ENCODE measurements at regions not wholly inside any gene's neighbourhood (a gene's known extent, or its start where the extent isn't known, plus 50 kb on each side); places are given as distances from the start of the nearest gene placed in this dataset.

DNA sequence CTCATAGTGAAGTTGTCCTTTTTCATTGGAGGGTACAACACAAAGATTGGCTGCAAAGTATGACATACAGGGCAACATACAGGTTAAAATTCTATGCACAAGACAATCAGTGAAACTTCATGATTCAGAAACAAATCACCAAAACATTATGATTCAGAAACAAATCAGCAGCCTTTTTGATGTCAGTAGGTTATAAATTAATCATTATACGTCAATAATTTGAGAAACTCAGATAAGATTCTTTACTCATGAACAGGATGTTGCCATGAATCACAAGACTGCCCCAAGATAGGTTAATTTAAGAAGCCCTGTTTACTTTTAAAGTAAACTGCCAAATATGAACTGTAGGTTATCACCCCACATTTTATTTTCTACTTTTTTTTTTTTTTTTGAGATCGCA is 62.2 kb upstream of the IL33 start:
- Histone ChIP-seq H3K4me3 (ENCODE audit: extremely low read depth in 1 of 4, insufficient read depth in 2 of 4, low read depth in 3 of 4, low read length in 4 of 4) (no peak overlapping the region), H3K27ac (ENCODE audit: low read depth, low read length) (no peak overlapping the region), H2BK12ac (ENCODE audit: low read depth, low read length) (no peak overlapping the region), H3K27me3 (replicated peaks in 1 of 4; ENCODE audit: control insufficient read depth in 3 of 4, extremely low read depth in 1 of 4, insufficient read depth in 3 of 4, low read length in 3 of 4) (no peaks in the 10 kb centered on the region), H3K14ac (ENCODE audit: insufficient read length) (no peak overlapping the region), H2BK20ac (ENCODE audit: low read length) (no peak overlapping the region), H3K36me3 (ENCODE audit: control insufficient read depth in 2 of 4, insufficient read depth in 4 of 4, low read length in 3 of 4) (no peaks in the 10 kb centered on the region), H3K4me2 (ENCODE audit: insufficient read depth in 1 of 2, low read depth in 2 of 2, low read length in 2 of 2) (no peak overlapping the region), H4K5ac (ENCODE audit: insufficient read length, low read depth, low read length) (no peak overlapping the region), H3K79me1 (ENCODE audit: low read depth, low read length) (no peaks in the 10 kb centered on the region), H2AFZ (ENCODE audit: low read length) (no peak overlapping the region), H2BK15ac (ENCODE audit: low read length) (no peak overlapping the region), H3K4ac (replicated peaks; ENCODE audit: insufficient read length, low read depth, low read length) (no peak overlapping the region), H2BK120ac (replicated peaks; ENCODE audit: low read depth, low read length) (no peak overlapping the region), H4K91ac (replicated peaks; ENCODE audit: insufficient read length, low read length) (no peak overlapping the region), H3K56ac (replicated peaks; ENCODE audit: insufficient read length, low read depth, low read length) (no peak overlapping the region), H3K23ac (ENCODE audit: insufficient read length) (no peak overlapping the region), H3K18ac (ENCODE audit: extremely low read depth, low read length) (no peak overlapping the region), H2BK5ac (ENCODE audit: low read depth, low read length) (no peak overlapping the region), H2AK5ac (ENCODE audit: low read depth, low read length) (no peak overlapping the region), H4K8ac (ENCODE audit: extremely low read depth, insufficient read depth, low read length) (no peak overlapping the region), H3K4me1 (replicated peaks in 1 of 4; ENCODE audit: control insufficient read depth in 3 of 4, insufficient read depth in 4 of 4, low read length in 3 of 4) (no peaks in the 10 kb centered on the region), H3K9me3 (ENCODE audit: insufficient read depth in 2 of 2, low read depth in 1 of 2, low read length in 1 of 2) (no peaks in the 10 kb centered on the region), H4K20me1 (replicated peaks in 1 of 2; ENCODE audit: control insufficient read depth in 1 of 2, insufficient read depth in 2 of 2, low read length in 2 of 2) (no peaks in the 10 kb centered on the region), H3K79me2 (ENCODE audit: control insufficient read depth in 1 of 2, insufficient read depth in 2 of 2, low read length in 2 of 2) (no peaks in the 10 kb centered on the region), H3K9ac (replicated peaks in 1 of 4; ENCODE audit: extremely low read depth in 1 of 4, low read depth in 3 of 4, low read length in 3 of 4) (no peak overlapping the region), H3K23me2 (ENCODE audit: low read depth, low read length) (no peaks in the 10 kb centered on the region)
- ChIA-PET POLR2A (ENCODE audit: partially characterized antibody) (no interaction called here), CTCF (ENCODE audit: partially characterized antibody) (no interaction called here)
- no peak for TF ChIP-seq MAFK (IDR thresholded peaks at IDR 0.05; ENCODE audit: low read depth, low read length)
- no peak for TF ChIP-seq SUZ12 (IDR thresholded peaks at IDR 0.05; ENCODE audit: low read length)
- TF ChIP-seq HDAC2 (IDR thresholded peaks at IDR 0.05; ENCODE audit: borderline replicate concordance in 1 of 2, low read depth in 2 of 2, low read length in 2 of 2), result no peak
- no peak for TF ChIP-seq RFX5 (IDR thresholded peaks at IDR 0.05; ENCODE audit: borderline replicate concordance, low read depth, low read length)
- WGBS, 2 experiments (ENCODE audit: extremely low coverage in 1 of 2, insufficient coverage in 1 of 2, insufficient read length in 1 of 2, insufficient replicate concordance in 2 of 2, low coverage in 1 of 2, low lambda C conversion rate in 2 of 2, missing lambda C conversion rate in 1 of 2), result 91% methylated on average over 2 of the region's 2 CpGs; no CpG with 5 or more reads in 1 of the 2 experiments
- no peak for FAIRE-seq
- DNase-seq (ENCODE audit: low read depth in 1 of 2, low spot score in 2 of 2), result no peak

All from H1 (cell line).